Upper lobe of left lung (tissue), 4 donors: ENCODE measurements at regions not wholly inside any gene's neighbourhood (a gene's known extent, or its start where the extent isn't known, plus 50 kb on each side); places are given as distances from the start of the nearest gene placed in this dataset.

Experiments used
- CTCF ChIP-seq, 6 experiments: fragments of 450-650 bp in 4 of 6; fragments of 200-600 bp in 2 of 6; sonication (generic) in 2 of 6; IDR thresholded peaks; one replicate each; pipeline ENCODE4 v1.5.1; 2016 to 2019; ENCODE audit warnings: antibody characterized with exemption in 6 of 6
- POLR2A ChIP-seq, 4 donors: fragments of 450-650 bp; IDR thresholded peaks; one replicate each; pipeline ENCODE4 v1.5.1; 2016 to 2017; ENCODE audit warnings: antibody characterized with exemption in 4 of 4, mild to moderate bottlenecking in 2 of 4

DNA sequence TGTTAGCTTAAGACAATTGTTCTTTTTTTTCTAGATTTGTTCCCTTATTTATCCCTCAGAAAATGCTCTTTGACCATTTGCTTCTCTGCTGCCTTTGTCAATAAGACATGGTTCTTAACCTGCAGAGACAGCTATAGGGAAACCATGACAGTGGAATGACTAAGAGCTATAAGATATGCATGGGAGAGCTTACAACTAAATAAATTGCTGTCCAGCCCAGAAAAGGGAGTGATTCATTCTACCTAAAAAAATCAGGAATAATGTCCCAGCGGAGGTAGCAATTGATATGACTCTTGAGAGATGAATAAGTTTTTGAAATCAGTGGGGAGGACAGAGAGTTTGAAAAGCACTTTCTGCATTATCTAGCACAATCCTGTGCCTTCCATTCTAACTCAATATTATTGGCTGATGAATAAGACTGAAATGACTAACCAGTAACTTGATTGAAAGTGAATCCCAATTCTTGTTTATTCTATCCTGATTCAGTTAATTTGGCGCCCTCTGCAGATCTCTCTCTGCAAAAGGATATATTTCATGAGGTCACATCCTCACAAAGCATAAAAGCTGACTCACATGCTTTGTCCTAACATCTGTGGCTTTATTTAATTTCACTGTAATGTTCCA, 680.5 kb upstream of the API5 start:
- no peak for TF ChIP-seq POLR2A (IDR thresholded peaks at IDR 0.05)
- TF ChIP-seq CTCF (IDR thresholded peaks at IDR 0.05): no peak
